MCF 10A (cell line): ENCODE measurements at regions not wholly inside any gene's neighbourhood (a gene's known extent, or its start where the extent isn't known, plus 50 kb on each side); places are given as distances from the start of the nearest gene placed in this dataset.

ENCODE experiments used
- BruUV-seq: library from RNA; stranded (reverse); fragments of 400-500 nt; replicated peaks from 2 replicates; lab custom pipeline; 2021; lab: Mats Ljungman, UMichigan
- CTCF ChIA-PET: fragments of 300-600 bp; sonication (Branson Sonifier 250); formaldehyde crosslinking; extraction: SDS; loops from one replicate; lab custom pipeline; 2021; ENCODE audit warnings: antibody characterized with exemption, inconsistent platforms; lab: Yijun Ruan, JAX
- POLR2A ChIA-PET: fragments of 300-600, 350-650 bp; sonication (Branson Sonifier 250); formaldehyde crosslinking; extraction: SDS; loops from one replicate; lab custom pipeline; 2020; ENCODE audit warnings: antibody characterized with exemption, inconsistent platforms; lab: Yijun Ruan, JAX
- DNase-seq: peaks from one replicate; pipeline ENCODE4 v3.0.0-alpha.2; 2018; ENCODE audit not compliant: unreplicated experiment
- H3K27ac Mint-ChIP-seq: one replicate; pipeline ENCODE4 v1.8.0; 2022; ENCODE audit warnings: mild to moderate bottlenecking, low read depth, mixed read lengths; ENCODE audit not compliant: unreplicated experiment
- H3K27me3 Mint-ChIP-seq: one replicate; pipeline ENCODE4 v1.8.0; 2022; ENCODE audit warnings: mixed read lengths; ENCODE audit not compliant: insufficient read depth, unreplicated experiment
- H3K36me3 Mint-ChIP-seq: one replicate; pipeline ENCODE4 v1.8.0; 2022; ENCODE audit warnings: mild to moderate bottlenecking, moderate library complexity, mixed read lengths; ENCODE audit not compliant: insufficient read depth, unreplicated experiment
- H3K4me1 Mint-ChIP-seq: one replicate; pipeline ENCODE4 v1.8.0; 2022; ENCODE audit warnings: mixed read lengths; ENCODE audit not compliant: insufficient read depth, unreplicated experiment
- H3K4me3 Mint-ChIP-seq: one replicate; pipeline ENCODE4 v1.8.0; 2022; ENCODE audit warnings: mild to moderate bottlenecking, moderate library complexity, mixed read lengths; ENCODE audit not compliant: unreplicated experiment
- H3K9me3 Mint-ChIP-seq: one replicate; pipeline ENCODE4 v1.8.0; 2022; ENCODE audit warnings: mixed read lengths; ENCODE audit not compliant: unreplicated experiment
- intact Hi-C: fragments of 100-400 bp; cut with micrococcal nuclease; formaldehyde crosslinking; loops from 2 replicates; pipeline ENCODE4 v1.14.1; 2022
- TF ChIP-seq, protein P1 (sequence below): fragments of 200-600 bp; IDR thresholded peaks from one replicate; pipeline ENCODE4 v1.8.0; 2022; ENCODE audit warnings: antibody characterized with exemption, mild to moderate bottlenecking; ENCODE audit not compliant: unreplicated experiment

DNA sequence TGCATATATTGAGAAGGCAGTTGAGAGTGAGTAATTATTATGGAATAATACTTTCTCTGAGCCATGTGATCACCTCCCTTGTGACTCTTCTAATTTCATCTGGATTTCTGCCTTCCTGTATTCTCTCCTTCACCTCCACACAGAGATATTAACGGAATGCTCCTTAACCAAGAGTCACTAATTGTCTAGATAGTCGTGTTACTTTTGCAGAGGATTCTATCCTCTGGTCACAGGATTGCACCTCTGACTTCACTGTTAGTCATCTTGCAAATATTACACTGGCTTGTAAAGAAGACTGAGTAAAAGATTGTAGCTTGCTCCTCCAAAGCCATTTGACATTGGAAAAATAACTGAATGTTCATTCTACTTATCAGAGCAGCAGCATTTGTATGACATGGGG is 160.9 kb downstream of the SH2D1A start:
- Mint-ChIP-seq H3K36me3 (no peaks in the 10 kb centered on the region), H3K9me3 (no peaks in the 10 kb centered on the region), H3K4me1 (peaks cover 13% of the 10 kb centered on the region), H3K27me3 (no peaks in the 10 kb centered on the region), H3K27ac (peak overlapping the region; percentile 39), H3K4me3 (no peak overlapping the region)
- DNase-seq = peak; percentile 19
- BruUV-seq = no TSS peak
- POLR2A ChIA-PET = interaction anchor here (0.7 to 1.0 kb wide), 2 partner anchors 9 to 46 kb away, joined by 3 to 4 read pairs; no protein-coding TSS in a partner anchor
- intact Hi-C loops = no loop called here
- CTCF ChIA-PET = interaction anchor here (0.7 kb wide), 1 partner anchor 101 kb away, joined by 3 read pairs; no protein-coding TSS in a partner anchor
- TF ChIP-seq, protein P1, sequence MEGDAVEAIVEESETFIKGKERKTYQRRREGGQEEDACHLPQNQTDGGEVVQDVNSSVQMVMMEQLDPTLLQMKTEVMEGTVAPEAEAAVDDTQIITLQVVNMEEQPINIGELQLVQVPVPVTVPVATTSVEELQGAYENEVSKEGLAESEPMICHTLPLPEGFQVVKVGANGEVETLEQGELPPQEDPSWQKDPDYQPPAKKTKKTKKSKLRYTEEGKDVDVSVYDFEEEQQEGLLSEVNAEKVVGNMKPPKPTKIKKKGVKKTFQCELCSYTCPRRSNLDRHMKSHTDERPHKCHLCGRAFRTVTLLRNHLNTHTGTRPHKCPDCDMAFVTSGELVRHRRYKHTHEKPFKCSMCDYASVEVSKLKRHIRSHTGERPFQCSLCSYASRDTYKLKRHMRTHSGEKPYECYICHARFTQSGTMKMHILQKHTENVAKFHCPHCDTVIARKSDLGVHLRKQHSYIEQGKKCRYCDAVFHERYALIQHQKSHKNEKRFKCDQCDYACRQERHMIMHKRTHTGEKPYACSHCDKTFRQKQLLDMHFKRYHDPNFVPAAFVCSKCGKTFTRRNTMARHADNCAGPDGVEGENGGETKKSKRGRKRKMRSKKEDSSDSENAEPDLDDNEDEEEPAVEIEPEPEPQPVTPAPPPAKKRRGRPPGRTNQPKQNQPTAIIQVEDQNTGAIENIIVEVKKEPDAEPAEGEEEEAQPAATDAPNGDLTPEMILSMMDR = no peak

- TF ChIP-seq, protein P1 = no peak
- ChIA-PET CTCF (no interaction called here), POLR2A (no interaction called here)
- Mint-ChIP-seq H3K9me3 (peaks cover 7% of the 10 kb centered on the region), H3K27me3 (no peaks in the 10 kb centered on the region), H3K36me3 (no peaks in the 10 kb centered on the region), H3K27ac (no peak overlapping the region), H3K4me3 (no peak overlapping the region), H3K4me1 (no peaks in the 10 kb centered on the region)
- BruUV-seq = no TSS peak
- intact Hi-C loops = no loop called here
- DNase-seq = peak; percentile 8
Measured at GRCh38 chrX:124518885-124519284, 172.5 kb downstream of the SH2D1A start.

GRCh38 chrX:124524852-124525251 is 178.5 kb downstream of the SH2D1A start:
- BruUV-seq = no TSS peak
- CTCF ChIA-PET = interaction anchor here (0.7 kb wide), 2 partner anchors 101 to 1336 kb away, joined by 3 read pairs; no protein-coding TSS in a partner anchor
- H3K27ac Mint-ChIP-seq = no peak overlapping the region
- peaks cover 5% of the 10 kb centered on the region for H3K4me1 Mint-ChIP-seq
- intact Hi-C loops = no loop called here
- no peaks in the 10 kb centered on the region for H3K36me3 Mint-ChIP-seq
- TF ChIP-seq, protein P1 = no peak
- POLR2A ChIA-PET = no interaction called here
- H3K27me3 Mint-ChIP-seq = no peaks in the 10 kb centered on the region
- no peak overlapping the region for H3K4me3 Mint-ChIP-seq
- no peak for DNase-seq
- H3K9me3 Mint-ChIP-seq = no peaks in the 10 kb centered on the region

- intact Hi-C loops = no loop called here
- H3K9me3 Mint-ChIP-seq = peaks cover 8% of the 10 kb centered on the region
- TF ChIP-seq, protein P1 = no peak
- no peaks in the 10 kb centered on the region for H3K36me3 Mint-ChIP-seq
- ChIA-PET POLR2A (no interaction called here), CTCF (no interaction called here)
- peak; percentile 8 for DNase-seq
- no peak overlapping the region for H3K4me3 Mint-ChIP-seq
- H3K4me1 Mint-ChIP-seq = peaks cover 11% of the 10 kb centered on the region
- no peaks in the 10 kb centered on the region for H3K27me3 Mint-ChIP-seq
- no peak overlapping the region for H3K27ac Mint-ChIP-seq
- no TSS peak for BruUV-seq
Measured at GRCh38 chrX:124529786-124530185, 183.4 kb downstream of the SH2D1A start.
